Brain microvascular endothelial cell (primary cell): ENCODE measurements at regions not wholly inside any gene's neighbourhood (a gene's known extent, or its start where the extent isn't known, plus 50 kb on each side); places are given as distances from the start of the nearest gene placed in this dataset.

Source experiments
- DNase-seq: peaks from one replicate; pipeline ENCODE4 v3.0.0-alpha.2; 2020
- H3K27ac ChIP-seq: fragments of 250-450 bp; sonication (Bioruptor Pico); 2 replicates; pipeline ENCODE4 v1.5.1; 2020; ENCODE audit warnings: mild to moderate bottlenecking, moderate library complexity
- H3K27me3 ChIP-seq: fragments of 250-450 bp; sonication (Bioruptor Pico); replicated peaks from 2 replicates; pipeline ENCODE4 v1.5.1; 2020; ENCODE audit warnings: mild to moderate bottlenecking
- H3K36me3 ChIP-seq: fragments of 250-450 bp; sonication (Bioruptor Pico); replicated peaks from 2 replicates; pipeline ENCODE4 v1.5.1; 2020; ENCODE audit warnings: mild to moderate bottlenecking
- H3K4me3 ChIP-seq: 2 replicates; pipeline ENCODE4 v1.5.1; 2011; ENCODE audit warnings: low read depth, mild to moderate bottlenecking, control low read depth, low read length, moderate library complexity
- in situ Hi-C: cut with HindIII; loops from 2 replicates; pipeline ENCODE4 v1.10.0; 2017; ENCODE audit warnings: low sequenced_read_pairs, low pct_ligation_motif_present
- TF ChIP-seq, protein P1 (sequence below): IDR thresholded peaks from 2 replicates; pipeline ENCODE4 v1.5.1; 2011; ENCODE audit warnings: low read depth, mild to moderate bottlenecking, moderate library complexity, low read length, control low read depth, inconsistent platforms; ENCODE audit errors: missing control alignments

DNA sequence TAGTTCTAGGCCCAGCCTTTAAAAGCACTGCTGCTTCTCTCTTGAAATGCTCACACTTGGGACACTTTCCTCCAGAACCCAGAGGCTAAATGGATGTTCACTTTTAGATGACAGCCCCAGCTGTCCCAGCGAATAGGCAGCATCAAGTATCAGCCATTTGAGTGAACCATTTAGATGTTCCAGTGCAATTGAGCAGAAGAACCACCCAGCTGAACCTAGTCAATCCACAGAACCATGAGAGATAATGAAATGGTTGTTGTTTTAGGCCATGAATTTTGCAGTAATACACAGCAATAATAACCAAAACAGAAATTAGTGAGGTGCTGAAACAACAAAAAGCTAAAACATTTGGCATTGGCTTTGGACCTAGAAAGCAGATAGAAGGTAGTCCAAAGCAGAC is 273.9 kb downstream of the ETV1 start:
- TF ChIP-seq, protein P1, sequence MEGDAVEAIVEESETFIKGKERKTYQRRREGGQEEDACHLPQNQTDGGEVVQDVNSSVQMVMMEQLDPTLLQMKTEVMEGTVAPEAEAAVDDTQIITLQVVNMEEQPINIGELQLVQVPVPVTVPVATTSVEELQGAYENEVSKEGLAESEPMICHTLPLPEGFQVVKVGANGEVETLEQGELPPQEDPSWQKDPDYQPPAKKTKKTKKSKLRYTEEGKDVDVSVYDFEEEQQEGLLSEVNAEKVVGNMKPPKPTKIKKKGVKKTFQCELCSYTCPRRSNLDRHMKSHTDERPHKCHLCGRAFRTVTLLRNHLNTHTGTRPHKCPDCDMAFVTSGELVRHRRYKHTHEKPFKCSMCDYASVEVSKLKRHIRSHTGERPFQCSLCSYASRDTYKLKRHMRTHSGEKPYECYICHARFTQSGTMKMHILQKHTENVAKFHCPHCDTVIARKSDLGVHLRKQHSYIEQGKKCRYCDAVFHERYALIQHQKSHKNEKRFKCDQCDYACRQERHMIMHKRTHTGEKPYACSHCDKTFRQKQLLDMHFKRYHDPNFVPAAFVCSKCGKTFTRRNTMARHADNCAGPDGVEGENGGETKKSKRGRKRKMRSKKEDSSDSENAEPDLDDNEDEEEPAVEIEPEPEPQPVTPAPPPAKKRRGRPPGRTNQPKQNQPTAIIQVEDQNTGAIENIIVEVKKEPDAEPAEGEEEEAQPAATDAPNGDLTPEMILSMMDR: no peak
- no peak overlapping the region for H3K27ac ChIP-seq
- no peak for DNase-seq
- H3K27me3 ChIP-seq: no peaks in the 10 kb centered on the region
- in situ Hi-C loops: no loop called here
- no peaks in the 10 kb centered on the region for H3K36me3 ChIP-seq
- no peak overlapping the region for H3K4me3 ChIP-seq

DNA sequence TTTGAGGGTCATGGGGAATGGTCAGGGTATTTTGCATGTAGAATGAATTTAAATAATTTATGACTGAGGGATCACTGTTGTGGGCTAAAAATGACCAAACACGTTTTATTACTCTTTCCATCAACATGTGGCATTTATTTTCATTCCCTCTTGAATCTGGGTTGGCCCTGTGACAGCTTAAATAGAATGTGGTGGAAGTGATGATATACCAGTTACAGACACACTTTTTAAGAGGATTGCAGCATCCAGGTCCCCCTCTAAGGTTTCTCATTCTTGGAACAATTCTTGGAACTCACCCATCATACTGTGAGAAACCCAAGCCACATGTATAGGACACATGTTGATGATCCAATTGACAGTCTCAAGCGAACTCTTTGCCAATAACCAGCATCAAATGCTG is 272.4 kb downstream of the ETV1 start:
- in situ Hi-C loops: no loop called here
- Histone ChIP-seq H3K27me3 (no peaks in the 10 kb centered on the region), H3K4me3 (no peak overlapping the region), H3K36me3 (no peaks in the 10 kb centered on the region), H3K27ac (no peak overlapping the region)
- DNase-seq: no peak
- TF ChIP-seq, protein P1: no peak

DNA sequence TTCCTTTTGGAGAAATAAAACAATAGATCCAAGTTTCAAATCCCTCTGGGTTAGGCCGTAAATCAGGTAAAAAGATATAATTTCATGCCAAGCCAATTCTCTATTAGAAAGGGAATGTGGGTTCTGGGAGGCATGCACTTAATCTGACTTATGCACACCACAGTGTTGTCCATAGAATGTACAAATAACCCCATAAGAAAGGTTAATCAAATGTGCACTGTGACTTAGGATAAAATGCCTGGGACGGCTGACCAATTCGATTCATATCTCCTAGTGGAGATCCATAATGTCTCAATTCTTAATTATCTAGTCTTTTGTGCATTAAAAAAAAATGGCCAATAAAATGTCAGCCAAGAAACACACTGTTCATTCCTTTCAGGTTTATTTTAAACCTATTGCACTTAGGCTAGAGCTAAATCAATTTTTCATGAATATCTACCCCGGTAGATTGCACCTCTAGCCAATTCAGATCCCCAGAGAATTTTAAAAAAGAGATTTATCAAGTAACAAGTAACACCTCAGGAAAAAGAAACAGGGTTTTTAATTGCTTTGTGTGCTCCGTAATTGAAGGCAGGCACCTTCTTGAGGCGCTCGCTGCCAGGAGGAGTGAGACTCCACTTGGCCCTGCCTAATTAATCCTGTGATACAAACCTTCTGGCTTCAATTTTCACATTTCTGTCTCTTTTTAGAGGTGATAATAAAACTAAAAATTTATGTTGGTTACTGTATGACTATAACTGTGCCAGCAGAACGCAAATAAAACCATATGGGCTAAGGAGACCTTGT is 265.1 kb downstream of the ETV1 start:
- TF ChIP-seq, protein P1: no peak
- Histone ChIP-seq H3K27ac (no peak overlapping the region), H3K27me3 (no peaks in the 10 kb centered on the region), H3K4me3 (no peak overlapping the region), H3K36me3 (no peaks in the 10 kb centered on the region)
- no peak for DNase-seq
- in situ Hi-C loops: no loop called here

- H3K27me3 ChIP-seq: no peaks in the 10 kb centered on the region
- in situ Hi-C loops: no loop called here
Measured at GRCh38 chr7:13724977-13725566, 264.4 kb downstream of the ETV1 start.

DNA sequence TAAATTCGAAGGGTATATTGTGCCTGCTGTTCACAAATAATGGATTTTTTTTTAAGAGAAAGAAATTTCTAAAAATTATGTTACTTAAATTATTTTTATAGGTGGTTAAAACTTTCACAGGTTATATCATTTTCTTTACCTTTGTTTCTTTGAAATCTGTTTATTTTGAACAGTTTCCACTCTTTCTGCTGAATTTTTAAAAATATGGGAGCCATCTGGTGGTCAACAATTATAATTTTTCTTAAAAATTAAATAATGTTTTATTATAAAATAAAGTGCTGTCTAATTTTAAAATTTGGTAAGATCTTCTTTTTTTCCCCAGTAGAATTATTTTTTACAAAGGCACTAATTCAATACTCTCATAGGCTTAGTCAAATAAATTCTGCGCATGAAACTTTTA is 263.9 kb downstream of the ETV1 start:
- in situ Hi-C loops: no loop called here

More at GRCh38 chr7:13724977-13725566, 264.4 kb downstream of the ETV1 start:
- Histone ChIP-seq H3K4me3 (no peak overlapping the region), H3K27ac (no peak overlapping the region), H3K36me3 (no peaks in the 10 kb centered on the region)
- no peak for DNase-seq
- TF ChIP-seq, protein P1: no peak

More for the DNA sequence above, 263.9 kb downstream of the ETV1 start:
- H3K27me3 ChIP-seq: no peaks in the 10 kb centered on the region
- no peak overlapping the region for H3K27ac ChIP-seq
- TF ChIP-seq, protein P1: no peak
- DNase-seq: no peak
- no peak overlapping the region for H3K4me3 ChIP-seq
- H3K36me3 ChIP-seq: no peaks in the 10 kb centered on the region
